Loucy (cell line): ENCODE measurements at regions not wholly inside any gene's neighbourhood (a gene's known extent, or its start where the extent isn't known, plus 50 kb on each side); places are given as distances from the start of the nearest gene placed in this dataset.
"Not testable (repeated sequence)": the region's sequence is repeated elsewhere in the genome, so short reads cannot be mapped to it uniquely, and the experiment has no call there.

ENCODE experiments used
- H2AFZ ChIP-seq: fragments of 200-600 bp; sonication (generic); 2 replicates; pipeline ENCODE4 v1.6.0; 2016; ENCODE audit warnings: antibody characterized with exemption, mild to moderate bottlenecking, low read length, moderate library complexity
- H3F3A ChIP-seq: fragments of 200-600 bp; 2 replicates; pipeline ENCODE4 v1.6.0; 2016; ENCODE audit warnings: antibody characterized with exemption, low read depth, mild to moderate bottlenecking
- H3K27me3 ChIP-seq: fragments of 200-600 bp; sonication (generic); 2 replicates; pipeline ENCODE4 v1.6.1; 2014; ENCODE audit warnings: low read length, mild to moderate bottlenecking; ENCODE audit not compliant: insufficient read depth, poor library complexity, severe bottlenecking
- H3K36me3 ChIP-seq: fragments of 200-600 bp; sonication (generic); 2 replicates; pipeline ENCODE4 v1.6.1; 2016; ENCODE audit warnings: low read length; ENCODE audit not compliant: insufficient read depth
- H3K4me1 ChIP-seq: fragments of 200-600 bp; sonication (generic); 2 replicates; pipeline ENCODE4 v1.5.1; 2014; ENCODE audit warnings: low read length, mild to moderate bottlenecking; ENCODE audit not compliant: insufficient read depth, poor library complexity, severe bottlenecking
- H3K4me2 ChIP-seq: fragments of 200-600 bp; sonication (generic); 2 replicates; pipeline ENCODE4 v1.6.0; 2014; ENCODE audit warnings: antibody characterized with exemption, low read length, low read depth, mild to moderate bottlenecking; ENCODE audit not compliant: poor library complexity, severe bottlenecking
- H3K4me3 ChIP-seq: fragments of 200-600 bp; sonication (generic); 2 replicates; pipeline ENCODE4 v1.5.1; 2014; ENCODE audit warnings: low read length, mild to moderate bottlenecking, mixed read lengths; ENCODE audit not compliant: poor library complexity, severe bottlenecking
- H3K79me2 ChIP-seq: fragments of 200-600 bp; sonication (generic); 2 replicates; pipeline ENCODE4 v1.6.1; 2014; ENCODE audit warnings: low read length; ENCODE audit not compliant: insufficient read depth
- H3K9ac ChIP-seq: fragments of 200-600 bp; sonication (generic); 2 replicates; pipeline ENCODE4 v1.6.0; 2014; ENCODE audit warnings: mild to moderate bottlenecking, low read depth, low read length, moderate library complexity; ENCODE audit not compliant: poor library complexity, severe bottlenecking
- H3K9me2 ChIP-seq: fragments of 200-600 bp; sonication (generic); replicated peaks from 2 replicates; pipeline ENCODE4 v1.6.1; 2016; ENCODE audit warnings: low read depth, low read length, mixed read lengths
- H3K9me3 ChIP-seq: fragments of 200-600 bp; sonication (generic); 2 replicates; pipeline ENCODE4 v1.6.1; 2014; ENCODE audit warnings: mild to moderate bottlenecking, antibody characterized with exemption, low read length, low read depth; ENCODE audit not compliant: insufficient read depth
- H4K20me1 ChIP-seq: fragments of 200-600 bp; sonication (generic); 2 replicates; pipeline ENCODE4 v1.6.0; 2014; ENCODE audit warnings: antibody characterized with exemption, low read length, mild to moderate bottlenecking; ENCODE audit not compliant: insufficient read depth, poor library complexity, severe bottlenecking

GRCh38 chr1:83485314-83486019 lies 513.5 kb downstream of the TTLL7 start:
- not testable (repeated sequence) for H3K27me3 ChIP-seq, H3K9me3 ChIP-seq, H3K4me3 ChIP-seq, H3K4me1 ChIP-seq, H3K4me2 ChIP-seq, H2AFZ ChIP-seq, H3K36me3 ChIP-seq, H3K9me2 ChIP-seq, H3K79me2 ChIP-seq, H4K20me1 ChIP-seq, H3K9ac ChIP-seq, H3F3A ChIP-seq

GRCh38 chr1:83481284-83481683 lies 517.6 kb downstream of the TTLL7 start:
- not testable (repeated sequence) for H3K36me3 ChIP-seq, H3K9me2 ChIP-seq, H3K79me2 ChIP-seq, H3K4me1 ChIP-seq, H3K27me3 ChIP-seq, H4K20me1 ChIP-seq, H3K4me3 ChIP-seq, H3K9me3 ChIP-seq, H3K9ac ChIP-seq, H3K4me2 ChIP-seq, H3F3A ChIP-seq, H2AFZ ChIP-seq

DNA sequence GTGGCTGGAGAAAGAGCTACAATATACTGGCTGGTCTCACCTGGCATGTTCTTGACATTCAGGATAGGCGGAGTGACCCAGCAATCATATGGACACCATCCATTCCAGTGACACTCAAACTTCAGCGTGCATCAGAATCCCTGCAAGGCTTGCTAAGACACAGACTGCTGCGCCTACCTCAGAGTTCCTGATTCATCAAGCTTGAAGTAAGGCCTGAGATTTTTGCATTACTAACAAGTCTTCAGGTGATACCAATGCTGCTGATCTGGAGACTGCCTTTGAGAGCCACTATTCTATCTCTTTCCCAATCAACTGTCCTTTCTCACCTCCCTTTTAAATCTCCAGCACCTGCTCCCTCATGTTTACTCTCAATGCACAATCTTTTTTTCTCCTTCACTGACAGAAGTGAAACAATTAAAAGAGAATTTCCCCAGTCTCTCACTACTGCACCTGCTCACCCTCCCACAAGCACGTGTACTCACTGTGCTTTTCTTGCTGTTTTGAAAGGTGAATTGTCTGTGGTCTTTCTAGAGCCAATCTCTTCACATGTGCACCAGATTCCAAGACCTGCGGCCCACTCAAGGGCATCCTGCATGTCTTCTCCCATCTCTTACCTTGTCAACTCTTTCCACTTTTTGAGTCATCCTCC lies 519.2 kb downstream of the TTLL7 start:
- not testable (repeated sequence) for H3K4me2 ChIP-seq, H3K36me3 ChIP-seq, H3K79me2 ChIP-seq, H3K9me2 ChIP-seq, H2AFZ ChIP-seq, H3K9me3 ChIP-seq, H3K4me3 ChIP-seq, H3K4me1 ChIP-seq, H3K9ac ChIP-seq, H3K27me3 ChIP-seq, H3F3A ChIP-seq, H4K20me1 ChIP-seq

GRCh38 chr1:83478127-83478526 lies 520.8 kb downstream of the TTLL7 start:
- not testable (repeated sequence) for H3K9me3 ChIP-seq, H3K4me3 ChIP-seq, H3K4me1 ChIP-seq, H3K4me2 ChIP-seq, H2AFZ ChIP-seq, H3K36me3 ChIP-seq, H4K20me1 ChIP-seq, H3K79me2 ChIP-seq, H3K27me3 ChIP-seq, H3K9ac ChIP-seq, H3K9me2 ChIP-seq, H3F3A ChIP-seq

GRCh38 chr1:83476518-83476917 lies 522.4 kb downstream of the TTLL7 start:
- H4K20me1 ChIP-seq, H3K27me3 ChIP-seq, H3K9me3 ChIP-seq, H3K4me1 ChIP-seq, H3K79me2 ChIP-seq, H2AFZ ChIP-seq, H3F3A ChIP-seq, H3K4me3 ChIP-seq, H3K36me3 ChIP-seq, H3K4me2 ChIP-seq, H3K9me2 ChIP-seq, H3K9ac ChIP-seq: not testable (repeated sequence)

DNA sequence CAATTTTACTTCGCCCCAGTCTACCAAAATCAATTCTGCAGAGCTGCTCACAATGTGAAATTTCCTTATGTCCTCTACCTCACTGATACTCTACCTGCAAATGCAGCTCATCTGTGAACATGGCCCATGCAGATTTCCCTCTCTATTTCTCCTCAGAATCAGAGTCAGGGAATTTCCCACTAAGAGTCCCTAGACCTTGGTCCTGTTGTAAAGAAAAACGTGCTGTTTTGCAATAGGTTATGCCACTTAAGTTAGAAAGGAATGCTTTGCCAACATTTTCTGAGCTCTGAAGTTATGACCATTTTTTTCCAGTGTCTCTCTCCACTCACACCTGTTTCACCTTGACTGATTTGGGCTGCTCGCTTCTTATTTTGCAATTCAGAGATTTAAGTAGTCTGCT lies 524.0 kb downstream of the TTLL7 start:
- not testable (repeated sequence) for H3K79me2 ChIP-seq, H3F3A ChIP-seq, H3K36me3 ChIP-seq, H2AFZ ChIP-seq, H3K4me1 ChIP-seq, H3K4me2 ChIP-seq, H3K9ac ChIP-seq, H3K9me3 ChIP-seq, H3K4me3 ChIP-seq, H3K9me2 ChIP-seq, H3K27me3 ChIP-seq, H4K20me1 ChIP-seq

DNA sequence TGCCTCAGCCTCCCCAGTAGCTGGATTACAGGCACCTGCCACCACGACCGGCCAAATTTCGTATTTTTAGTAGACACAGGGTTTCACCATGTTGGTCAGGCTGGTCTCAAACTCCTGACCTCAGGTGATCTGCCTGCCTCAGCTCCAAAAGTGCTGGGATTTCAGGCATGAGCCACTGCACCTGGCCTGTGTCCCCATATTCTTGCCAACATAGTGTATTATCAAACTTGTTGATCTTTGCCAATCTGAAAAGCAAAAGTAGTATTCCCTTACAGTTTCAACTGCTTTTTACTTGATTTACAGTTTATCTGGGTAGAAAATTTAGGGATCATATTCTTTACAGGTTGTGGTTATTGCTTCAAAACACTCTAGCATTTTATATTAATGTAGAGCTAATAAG lies 524.9 kb downstream of the TTLL7 start:
- H2AFZ ChIP-seq, H3K4me2 ChIP-seq, H3K79me2 ChIP-seq, H3K9me3 ChIP-seq, H3F3A ChIP-seq, H3K4me3 ChIP-seq, H3K27me3 ChIP-seq, H3K9ac ChIP-seq, H3K9me2 ChIP-seq, H4K20me1 ChIP-seq, H3K4me1 ChIP-seq, H3K36me3 ChIP-seq: not testable (repeated sequence)
